ENCODE measurements at regions not wholly inside any gene's neighbourhood (a gene's known extent, or its start where the extent isn't known, plus 50 kb on each side); places are given as distances from the start of the nearest gene placed in this dataset.
"Not testable (repeated sequence)": the region's sequence is repeated elsewhere in the genome, so short reads cannot be mapped to it uniquely, and the experiment has no call there.

GRCh38 chr22:33154967-33155366 is 96.8 kb upstream of the SYN3 start:
- H3K36me3 ChIP-seq (ENCODE audit: control insufficient read depth in 2 of 2, insufficient read depth in 2 of 2, low read length in 1 of 2); H3K9me3 ChIP-seq (replicated peaks; ENCODE audit: control insufficient read depth, insufficient read depth, low read length): not testable (repeated sequence)

GRCh38 chr22:33149611-33150010 is 91.4 kb upstream of the SYN3 start:
- intact Hi-C loops (cut with micrococcal nuclease; ENCODE audit: unreplicated experiment): no loop called here
- no peaks in the 10 kb centered on the region for H3K27me3 ChIP-seq (replicated peaks in 1 of 2; ENCODE audit: control insufficient read depth in 2 of 2, insufficient read depth in 2 of 2, low read length in 1 of 2)
- RAD21 ChIA-PET (ENCODE audit: unreplicated experiment): no interaction called here
- H3K4me1 ChIP-seq (ENCODE audit: control insufficient read depth, insufficient read depth, low read length): no peaks in the 10 kb centered on the region
- BruUV-seq (replicated peaks): no TSS peak
- no peak overlapping the region for H2AFZ ChIP-seq (ENCODE audit: control insufficient read depth, low read depth, low read length)
- H3K9me3 ChIP-seq (replicated peaks; ENCODE audit: control insufficient read depth, insufficient read depth, low read length): no peaks in the 10 kb centered on the region; the same call in 2 of the 3 replicates
- 2% methylated on average over 2 of the region's 2 CpGs for WGBS (ENCODE audit: insufficient coverage, insufficient replicate concordance, low lambda C conversion rate, missing lambda C conversion rate)
- TF ChIP-seq, protein P1, sequence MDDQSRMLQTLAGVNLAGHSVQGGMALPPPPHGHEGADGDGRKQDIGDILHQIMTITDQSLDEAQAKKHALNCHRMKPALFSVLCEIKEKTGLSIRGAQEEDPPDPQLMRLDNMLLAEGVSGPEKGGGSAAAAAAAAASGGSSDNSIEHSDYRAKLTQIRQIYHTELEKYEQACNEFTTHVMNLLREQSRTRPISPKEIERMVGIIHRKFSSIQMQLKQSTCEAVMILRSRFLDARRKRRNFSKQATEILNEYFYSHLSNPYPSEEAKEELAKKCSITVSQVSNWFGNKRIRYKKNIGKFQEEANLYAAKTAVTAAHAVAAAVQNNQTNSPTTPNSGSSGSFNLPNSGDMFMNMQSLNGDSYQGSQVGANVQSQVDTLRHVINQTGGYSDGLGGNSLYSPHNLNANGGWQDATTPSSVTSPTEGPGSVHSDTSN (IDR thresholded peaks at IDR 0.05; ENCODE audit: insufficient replicate concordance, low read depth, low read length): no peak
- TF ChIP-seq STAT3 (IDR thresholded peaks at IDR 0.05; ENCODE audit: low read depth, low read length) (no peak), GATAD2B (conservative IDR thresholded peaks at IDR 0.05; ENCODE audit: low read depth) (no peak), ETV6 (conservative IDR thresholded peaks at IDR 0.05 in 1 of 2, IDR thresholded peaks at IDR 0.05 in 1 of 2; ENCODE audit: borderline replicate concordance in 1 of 2, low read depth in 1 of 2) (no peak), HSF1 (IDR thresholded peaks at IDR 0.05; ENCODE audit: low read depth, low read length) (no peak), SREBF2 (IDR thresholded peaks at IDR 0.05; ENCODE audit: low read length) (no peak), CEBPB (IDR thresholded peaks at IDR 0.05; ENCODE audit: borderline replicate concordance in 1 of 2, low read depth in 2 of 2, low read length in 2 of 2) (no peak), MEF2A (IDR thresholded peaks at IDR 0.05; ENCODE audit: insufficient read depth, low read depth, low read length) (no peak), ZBED1 (IDR thresholded peaks at IDR 0.05; ENCODE audit: borderline replicate concordance) (no peak), SUZ12 (IDR thresholded peaks at IDR 0.05; ENCODE audit: unreplicated experiment) (no peak)
- TF ChIP-seq, protein P2, sequence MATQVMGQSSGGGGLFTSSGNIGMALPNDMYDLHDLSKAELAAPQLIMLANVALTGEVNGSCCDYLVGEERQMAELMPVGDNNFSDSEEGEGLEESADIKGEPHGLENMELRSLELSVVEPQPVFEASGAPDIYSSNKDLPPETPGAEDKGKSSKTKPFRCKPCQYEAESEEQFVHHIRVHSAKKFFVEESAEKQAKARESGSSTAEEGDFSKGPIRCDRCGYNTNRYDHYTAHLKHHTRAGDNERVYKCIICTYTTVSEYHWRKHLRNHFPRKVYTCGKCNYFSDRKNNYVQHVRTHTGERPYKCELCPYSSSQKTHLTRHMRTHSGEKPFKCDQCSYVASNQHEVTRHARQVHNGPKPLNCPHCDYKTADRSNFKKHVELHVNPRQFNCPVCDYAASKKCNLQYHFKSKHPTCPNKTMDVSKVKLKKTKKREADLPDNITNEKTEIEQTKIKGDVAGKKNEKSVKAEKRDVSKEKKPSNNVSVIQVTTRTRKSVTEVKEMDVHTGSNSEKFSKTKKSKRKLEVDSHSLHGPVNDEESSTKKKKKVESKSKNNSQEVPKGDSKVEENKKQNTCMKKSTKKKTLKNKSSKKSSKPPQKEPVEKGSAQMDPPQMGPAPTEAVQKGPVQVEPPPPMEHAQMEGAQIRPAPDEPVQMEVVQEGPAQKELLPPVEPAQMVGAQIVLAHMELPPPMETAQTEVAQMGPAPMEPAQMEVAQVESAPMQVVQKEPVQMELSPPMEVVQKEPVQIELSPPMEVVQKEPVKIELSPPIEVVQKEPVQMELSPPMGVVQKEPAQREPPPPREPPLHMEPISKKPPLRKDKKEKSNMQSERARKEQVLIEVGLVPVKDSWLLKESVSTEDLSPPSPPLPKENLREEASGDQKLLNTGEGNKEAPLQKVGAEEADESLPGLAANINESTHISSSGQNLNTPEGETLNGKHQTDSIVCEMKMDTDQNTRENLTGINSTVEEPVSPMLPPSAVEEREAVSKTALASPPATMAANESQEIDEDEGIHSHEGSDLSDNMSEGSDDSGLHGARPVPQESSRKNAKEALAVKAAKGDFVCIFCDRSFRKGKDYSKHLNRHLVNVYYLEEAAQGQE (IDR thresholded peaks at IDR 0.05; ENCODE audit: low read depth, low read length): no peak
- no peak overlapping the region for H3K27ac ChIP-seq (ENCODE audit: control insufficient read depth, insufficient read depth)
- no peak for ATAC-seq
- FAIRE-seq: no peak
- SMC1A ChIA-PET (ENCODE audit: uncharacterized antibody, unreplicated experiment): no interaction called here
- no peaks in the 10 kb centered on the region for H3K79me2 ChIP-seq (ENCODE audit: control insufficient read depth, insufficient read depth, low read length)
- H3K36me3 ChIP-seq (ENCODE audit: control insufficient read depth in 2 of 2, insufficient read depth in 2 of 2, low read length in 1 of 2): no peaks in the 10 kb centered on the region
- no peak overlapping the region for H3K4me2 ChIP-seq (ENCODE audit: control insufficient read depth, insufficient read depth)
- in situ Hi-C loops (cut with MboI): no loop called here
- DNase-seq (ENCODE audit: low read depth, low spot score): no peak
- no peaks in the 10 kb centered on the region for H4K20me1 ChIP-seq (ENCODE audit: control insufficient read depth, insufficient read depth)
- H3K4me3 ChIP-seq: no peak overlapping the region
- CTCF ChIA-PET: interaction anchor here (0.9 kb wide), 1 partner anchor 13 kb away, joined by 3 read pairs; no protein-coding TSS in a partner anchor
- POLR2A ChIA-PET: no interaction called here
- no peak overlapping the region for H3K9ac ChIP-seq (ENCODE audit: control insufficient read depth, insufficient read depth, low read length)

More at GRCh38 chr22:33154967-33155366, 96.8 kb upstream of the SYN3 start:
- ATAC-seq; intact Hi-C loops (cut with micrococcal nuclease; ENCODE audit: unreplicated experiment); DNase-seq (ENCODE audit: low read depth, low spot score); POLR2A ChIA-PET; H3K4me2 ChIP-seq (ENCODE audit: control insufficient read depth, insufficient read depth); H3K9ac ChIP-seq (ENCODE audit: control insufficient read depth, insufficient read depth, low read length); H3K79me2 ChIP-seq (ENCODE audit: control insufficient read depth, insufficient read depth, low read length); FAIRE-seq; BruUV-seq (replicated peaks); CTCF ChIA-PET; H4K20me1 ChIP-seq (ENCODE audit: control insufficient read depth, insufficient read depth); H3K4me1 ChIP-seq (ENCODE audit: control insufficient read depth, insufficient read depth, low read length); H3K27me3 ChIP-seq (replicated peaks in 1 of 2; ENCODE audit: control insufficient read depth in 2 of 2, insufficient read depth in 2 of 2, low read length in 1 of 2); SMC1A ChIA-PET (ENCODE audit: uncharacterized antibody, unreplicated experiment); H2AFZ ChIP-seq (ENCODE audit: control insufficient read depth, low read depth, low read length); in situ Hi-C loops (cut with MboI); H3K4me3 ChIP-seq; RAD21 ChIA-PET (ENCODE audit: unreplicated experiment); H3K27ac ChIP-seq (ENCODE audit: control insufficient read depth, insufficient read depth): not testable (repeated sequence)
- 0% methylated on average over 1 of the region's 1 CpG for WGBS (ENCODE audit: insufficient coverage, insufficient replicate concordance, low lambda C conversion rate, missing lambda C conversion rate)
